ENCODE measurements at regions not wholly inside any gene's neighbourhood (a gene's known extent, or its start where the extent isn't known, plus 50 kb on each side); places are given as distances from the start of the nearest gene placed in this dataset.

DNA sequence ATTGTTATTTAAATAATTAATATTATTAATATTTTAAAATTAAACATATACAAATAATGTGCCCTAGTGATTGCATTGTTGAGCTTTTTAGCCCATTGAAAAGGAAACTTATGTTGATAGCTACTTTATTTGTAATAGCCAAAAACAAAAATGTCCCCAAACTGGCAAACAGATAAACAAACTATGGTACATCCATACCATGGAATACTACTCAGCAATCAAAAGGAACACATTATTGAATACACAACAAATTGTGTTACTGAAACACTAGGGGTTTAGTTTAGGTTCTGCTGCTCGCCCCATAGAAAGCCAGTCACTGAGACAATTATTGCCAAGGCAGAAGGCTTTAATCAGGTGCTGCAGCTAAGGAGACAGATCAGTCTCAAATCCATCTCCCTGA is 239.7 kb upstream of the KITLG start:
- no peak for TF ChIP-seq EZH2 (IDR thresholded peaks at IDR 0.05; ENCODE audit: low read length)
- TF ChIP-seq, protein P1, sequence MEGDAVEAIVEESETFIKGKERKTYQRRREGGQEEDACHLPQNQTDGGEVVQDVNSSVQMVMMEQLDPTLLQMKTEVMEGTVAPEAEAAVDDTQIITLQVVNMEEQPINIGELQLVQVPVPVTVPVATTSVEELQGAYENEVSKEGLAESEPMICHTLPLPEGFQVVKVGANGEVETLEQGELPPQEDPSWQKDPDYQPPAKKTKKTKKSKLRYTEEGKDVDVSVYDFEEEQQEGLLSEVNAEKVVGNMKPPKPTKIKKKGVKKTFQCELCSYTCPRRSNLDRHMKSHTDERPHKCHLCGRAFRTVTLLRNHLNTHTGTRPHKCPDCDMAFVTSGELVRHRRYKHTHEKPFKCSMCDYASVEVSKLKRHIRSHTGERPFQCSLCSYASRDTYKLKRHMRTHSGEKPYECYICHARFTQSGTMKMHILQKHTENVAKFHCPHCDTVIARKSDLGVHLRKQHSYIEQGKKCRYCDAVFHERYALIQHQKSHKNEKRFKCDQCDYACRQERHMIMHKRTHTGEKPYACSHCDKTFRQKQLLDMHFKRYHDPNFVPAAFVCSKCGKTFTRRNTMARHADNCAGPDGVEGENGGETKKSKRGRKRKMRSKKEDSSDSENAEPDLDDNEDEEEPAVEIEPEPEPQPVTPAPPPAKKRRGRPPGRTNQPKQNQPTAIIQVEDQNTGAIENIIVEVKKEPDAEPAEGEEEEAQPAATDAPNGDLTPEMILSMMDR (optimal IDR thresholded peaks at IDR 0.05 in 1 of 3, IDR thresholded peaks at IDR 0.05 in 1 of 3, conservative IDR thresholded peaks at IDR 0.05 in 1 of 3; ENCODE audit: extremely low read depth in 1 of 3, insufficient read depth in 2 of 3, low read length in 3 of 3): no peak
